ENCODE measurements at regions not wholly inside any gene's neighbourhood (a gene's known extent, or its start where the extent isn't known, plus 50 kb on each side); places are given as distances from the start of the nearest gene placed in this dataset.

- no peak for DNase-seq
These were observed 178.8 kb upstream of the GLI2 start for GRCh38 chr2:120556911-120557310.

- no peak for DNase-seq
These were observed 176.8 kb upstream of the GLI2 start for GRCh38 chr2:120558847-120559246.

- DNase-seq = no peak
These were observed 176.3 kb upstream of the GLI2 start for GRCh38 chr2:120559401-120559800.

GRCh38 chr2:120560330-120560729 is 175.3 kb upstream of the GLI2 start:
- no peak for DNase-seq

- DNase-seq = no peak
These were observed 174.2 kb upstream of the GLI2 start for GRCh38 chr2:120561379-120562035.

GRCh38 chr2:120562218-120563005 is 173.3 kb upstream of the GLI2 start:
- no peak for DNase-seq

- DNase-seq = no peak
These were observed 172.1 kb upstream of the GLI2 start for GRCh38 chr2:120563616-120564015.

- DNase-seq = no peak
These were observed 171.2 kb upstream of the GLI2 start for GRCh38 chr2:120564213-120565094.

- DNase-seq = no peak
These were observed 170.6 kb upstream of the GLI2 start for GRCh38 chr2:120565095-120565460.

GRCh38 chr2:120565929-120566328 is 169.7 kb upstream of the GLI2 start:
- DNase-seq = no peak

GRCh38 chr2:120566331-120567035 is 169.2 kb upstream of the GLI2 start:
- DNase-seq = no peak

- DNase-seq = no peak
These were observed 168.5 kb upstream of the GLI2 start for GRCh38 chr2:120567128-120567527.

GRCh38 chr2:120568089-120568974 is 167.3 kb upstream of the GLI2 start:
- DNase-seq = no peak

- DNase-seq = no peak
These were observed 166.7 kb upstream of the GLI2 start for GRCh38 chr2:120568975-120569268.

- no peak for DNase-seq
These were observed 165.7 kb upstream of the GLI2 start for GRCh38 chr2:120570001-120570400.

- DNase-seq = no peak
These were observed 165.1 kb upstream of the GLI2 start for GRCh38 chr2:120570546-120570945.

GRCh38 chr2:120571015-120571728 is 164.5 kb upstream of the GLI2 start:
- no peak for DNase-seq

- DNase-seq = no peak
These were observed 163.4 kb upstream of the GLI2 start for GRCh38 chr2:120572226-120572625.

GRCh38 chr2:120574620-120575019 is 161.0 kb upstream of the GLI2 start:
- no peak for DNase-seq

GRCh38 chr2:120575966-120576365 is 159.7 kb upstream of the GLI2 start:
- DNase-seq = no peak

Measured in NCI-H187 (cell line).